ENCODE measurements at regions not wholly inside any gene's neighbourhood (a gene's known extent, or its start where the extent isn't known, plus 50 kb on each side); places are given as distances from the start of the nearest gene placed in this dataset.

DNA sequence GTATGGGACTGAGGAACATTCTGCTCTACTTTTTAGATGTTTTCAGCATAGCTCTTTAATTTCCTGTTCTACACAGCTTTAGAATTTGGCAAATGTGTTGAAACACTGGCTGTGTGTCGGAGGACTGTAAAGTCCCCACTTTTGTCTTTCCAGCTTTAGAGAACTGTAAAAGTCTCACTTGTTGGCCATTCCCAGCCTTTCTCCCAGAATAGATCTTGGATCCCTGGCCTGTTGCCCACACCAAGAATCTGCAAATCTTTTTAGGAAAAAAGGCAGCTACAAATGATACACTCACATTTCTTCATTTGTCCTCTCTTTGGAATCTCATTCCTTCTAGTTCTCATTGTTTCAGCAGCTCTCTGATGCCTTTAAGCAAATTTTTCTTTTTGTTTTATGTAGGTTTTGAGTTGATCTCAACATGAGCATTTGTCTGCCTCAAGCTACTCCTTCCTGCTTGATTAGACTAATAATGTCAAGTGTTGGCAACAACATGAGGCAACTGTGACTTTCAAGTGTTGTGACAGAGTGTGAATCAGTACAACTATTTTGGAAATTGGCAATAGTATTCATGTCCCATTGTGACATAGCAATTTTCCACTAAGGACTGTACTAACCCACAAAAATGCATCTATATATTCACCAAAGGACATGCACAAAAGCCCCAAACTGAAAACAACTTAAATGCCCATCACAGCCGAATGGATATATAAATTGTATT is 610.8 kb downstream of the EPHA4 start:
- TF ChIP-seq, protein P1, sequence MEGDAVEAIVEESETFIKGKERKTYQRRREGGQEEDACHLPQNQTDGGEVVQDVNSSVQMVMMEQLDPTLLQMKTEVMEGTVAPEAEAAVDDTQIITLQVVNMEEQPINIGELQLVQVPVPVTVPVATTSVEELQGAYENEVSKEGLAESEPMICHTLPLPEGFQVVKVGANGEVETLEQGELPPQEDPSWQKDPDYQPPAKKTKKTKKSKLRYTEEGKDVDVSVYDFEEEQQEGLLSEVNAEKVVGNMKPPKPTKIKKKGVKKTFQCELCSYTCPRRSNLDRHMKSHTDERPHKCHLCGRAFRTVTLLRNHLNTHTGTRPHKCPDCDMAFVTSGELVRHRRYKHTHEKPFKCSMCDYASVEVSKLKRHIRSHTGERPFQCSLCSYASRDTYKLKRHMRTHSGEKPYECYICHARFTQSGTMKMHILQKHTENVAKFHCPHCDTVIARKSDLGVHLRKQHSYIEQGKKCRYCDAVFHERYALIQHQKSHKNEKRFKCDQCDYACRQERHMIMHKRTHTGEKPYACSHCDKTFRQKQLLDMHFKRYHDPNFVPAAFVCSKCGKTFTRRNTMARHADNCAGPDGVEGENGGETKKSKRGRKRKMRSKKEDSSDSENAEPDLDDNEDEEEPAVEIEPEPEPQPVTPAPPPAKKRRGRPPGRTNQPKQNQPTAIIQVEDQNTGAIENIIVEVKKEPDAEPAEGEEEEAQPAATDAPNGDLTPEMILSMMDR (IDR thresholded peaks at IDR 0.05) = no peak
- TF ChIP-seq POLR2A (IDR thresholded peaks at IDR 0.05) = no peak

Data from thyroid gland (tissue), 4 donors.